CD4-positive, alpha-beta T cell (primary cell): ENCODE measurements at regions not wholly inside any gene's neighbourhood (a gene's known extent, or its start where the extent isn't known, plus 50 kb on each side); places are given as distances from the start of the nearest gene placed in this dataset.

ENCODE experiments used
- ATAC-seq: fragments of 200-7000 bp; cut with Tn5 transposase; one replicate; pipeline ENCODE4 v1.10.0; 2022; ENCODE audit warnings: mild to moderate bottlenecking; ENCODE audit not compliant: poor library complexity
- CTCF ChIA-PET: fragments of 350-600 bp; sonication (Branson Sonifier 250); formaldehyde crosslinking; loops from one replicate; lab custom pipeline; 2021; ENCODE audit warnings: antibody characterized with exemption, inconsistent platforms; lab: Charles Lee
- POLR2A ChIA-PET: fragments of 350-600 bp; sonication (Branson Sonifier 250); formaldehyde crosslinking; loops from one replicate; lab custom pipeline; 2021; ENCODE audit warnings: antibody characterized with exemption, inconsistent platforms; lab: Charles Lee
- DNase-seq, 14 experiments: peaks; one replicate each; pipeline ENCODE4 v3.0.0-alpha.2; 2013 to 2020; ENCODE audit warnings: mixed read lengths in 2 of 14
- H3K27ac ChIP-seq, 2 donors: one replicate each; pipeline versions ENCODE4 v1.5.1 to v1.7.0; 2013; ENCODE audit warnings: low read length in 2 of 2, low read depth in 1 of 2, mild to moderate bottlenecking in 1 of 2
- H3K27me3 ChIP-seq, 2 experiments: 1 replicate in 1 of 2; 2 replicates in 1 of 2; pipeline versions ENCODE4 v1.6.1 to v1.7.0; 2013; ENCODE audit warnings: low read length in 2 of 2, control low read depth in 1 of 2, mild to moderate bottlenecking in 1 of 2, moderate library complexity in 1 of 2; ENCODE audit not compliant: insufficient read depth in 2 of 2, control insufficient read depth in 1 of 2
- H3K36me3 ChIP-seq: one replicate; pipeline ENCODE4 v1.6.1; 2013; ENCODE audit warnings: low read length, control low read depth; ENCODE audit not compliant: insufficient read depth
- H3K4me1 ChIP-seq: one replicate; pipeline ENCODE4 v1.6.1; 2013; ENCODE audit warnings: low read length, control low read depth; ENCODE audit not compliant: insufficient read depth
- H3K4me3 ChIP-seq: one replicate; pipeline ENCODE4 v1.5.1; 2013; ENCODE audit warnings: mild to moderate bottlenecking, low read length, moderate library complexity
- H3K9me3 ChIP-seq, 2 experiments: 1 replicate in 1 of 2; 2 replicates in 1 of 2; pipeline versions ENCODE4 v1.6.1 to v1.7.0; 2013; ENCODE audit warnings: low read length in 2 of 2, mild to moderate bottlenecking in 2 of 2, control low read depth in 1 of 2, moderate library complexity in 1 of 2; ENCODE audit not compliant: control insufficient read depth in 1 of 2, insufficient read depth in 1 of 2
- H3K27ac Mint-ChIP-seq: one replicate; pipeline ENCODE4 v1.8.0; 2020; ENCODE audit warnings: mixed read lengths
- H3K27me3 Mint-ChIP-seq: one replicate; pipeline ENCODE4 v1.8.0; 2021; ENCODE audit warnings: mixed read lengths
- H3K36me3 Mint-ChIP-seq: one replicate; pipeline ENCODE4 v1.8.0; 2021; ENCODE audit warnings: low read depth, mixed read lengths
- H3K4me1 Mint-ChIP-seq: one replicate; pipeline ENCODE4 v1.8.0; 2021; ENCODE audit warnings: low read depth, mixed read lengths
- H3K4me3 Mint-ChIP-seq: one replicate; pipeline ENCODE4 v1.8.0; 2020; ENCODE audit warnings: mild to moderate bottlenecking, mixed read lengths
- H3K9me3 Mint-ChIP-seq: one replicate; pipeline ENCODE4 v1.8.0; 2020; ENCODE audit warnings: mixed read lengths
- intact Hi-C, 2 experiments: fragments of 100-400 bp; cut with DNase I in 1 of 2; cut with micrococcal nuclease in 1 of 2; formaldehyde crosslinking; loops; one replicate each; pipeline versions ENCODE4 v1.15.1 to v1.9.0; 2023 to 2025; cut with DNase I, micrococcal nuclease
- TF ChIP-seq, protein P1 (sequence below): fragments of 200-600 bp; IDR thresholded peaks from one replicate; pipeline ENCODE4 v1.8.0; 2022; ENCODE audit warnings: antibody characterized with exemption, mild to moderate bottlenecking

DNA sequence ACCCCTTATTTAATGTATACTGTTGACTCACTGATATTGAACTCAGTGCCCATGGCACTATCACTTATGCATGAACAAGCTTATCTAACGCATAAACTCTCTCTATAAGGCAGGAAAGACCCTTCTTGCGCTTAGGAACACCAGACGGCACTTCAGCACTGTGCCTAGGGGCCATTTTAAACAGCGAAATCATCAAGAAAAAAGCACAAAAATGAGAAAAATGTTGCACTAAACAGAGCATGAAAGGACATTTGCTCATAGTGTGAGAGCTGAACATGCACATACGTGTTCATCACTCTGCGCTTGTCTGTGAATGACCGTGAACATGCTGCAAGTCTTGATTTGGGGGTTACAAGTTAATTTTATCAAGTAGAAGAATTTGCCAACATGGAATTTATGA lies 109.6 kb downstream of the WDR11 start:
- H3K4me3 ChIP-seq, result no peak overlapping the region
- ChIA-PET CTCF (no interaction called here), POLR2A (no interaction called here)
- intact Hi-C loops, result no loop called here
- DNase-seq (no peak), ATAC-seq (no peak)
- peaks cover 0 to 6% of the 10 kb centered on the region in 2 experiments for H3K27me3 ChIP-seq
- TF ChIP-seq, protein P1, sequence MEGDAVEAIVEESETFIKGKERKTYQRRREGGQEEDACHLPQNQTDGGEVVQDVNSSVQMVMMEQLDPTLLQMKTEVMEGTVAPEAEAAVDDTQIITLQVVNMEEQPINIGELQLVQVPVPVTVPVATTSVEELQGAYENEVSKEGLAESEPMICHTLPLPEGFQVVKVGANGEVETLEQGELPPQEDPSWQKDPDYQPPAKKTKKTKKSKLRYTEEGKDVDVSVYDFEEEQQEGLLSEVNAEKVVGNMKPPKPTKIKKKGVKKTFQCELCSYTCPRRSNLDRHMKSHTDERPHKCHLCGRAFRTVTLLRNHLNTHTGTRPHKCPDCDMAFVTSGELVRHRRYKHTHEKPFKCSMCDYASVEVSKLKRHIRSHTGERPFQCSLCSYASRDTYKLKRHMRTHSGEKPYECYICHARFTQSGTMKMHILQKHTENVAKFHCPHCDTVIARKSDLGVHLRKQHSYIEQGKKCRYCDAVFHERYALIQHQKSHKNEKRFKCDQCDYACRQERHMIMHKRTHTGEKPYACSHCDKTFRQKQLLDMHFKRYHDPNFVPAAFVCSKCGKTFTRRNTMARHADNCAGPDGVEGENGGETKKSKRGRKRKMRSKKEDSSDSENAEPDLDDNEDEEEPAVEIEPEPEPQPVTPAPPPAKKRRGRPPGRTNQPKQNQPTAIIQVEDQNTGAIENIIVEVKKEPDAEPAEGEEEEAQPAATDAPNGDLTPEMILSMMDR, result no peak
- no peak overlapping the region for H3K27ac Mint-ChIP-seq
- no peaks in the 10 kb centered on the region for H3K4me1 ChIP-seq
- peaks cover 48% of the 10 kb centered on the region for H3K27me3 Mint-ChIP-seq
- no peaks in the 10 kb centered on the region for H3K36me3 ChIP-seq
- H3K9me3 ChIP-seq, result peaks cover 0 to 4% of the 10 kb centered on the region in 2 experiments
- no peak overlapping the region for H3K27ac ChIP-seq
- H3K36me3 Mint-ChIP-seq, result no peaks in the 10 kb centered on the region
- H3K9me3 Mint-ChIP-seq, result no peaks in the 10 kb centered on the region
- no peaks in the 10 kb centered on the region for H3K4me1 Mint-ChIP-seq
- H3K4me3 Mint-ChIP-seq, result no peak overlapping the region

DNA sequence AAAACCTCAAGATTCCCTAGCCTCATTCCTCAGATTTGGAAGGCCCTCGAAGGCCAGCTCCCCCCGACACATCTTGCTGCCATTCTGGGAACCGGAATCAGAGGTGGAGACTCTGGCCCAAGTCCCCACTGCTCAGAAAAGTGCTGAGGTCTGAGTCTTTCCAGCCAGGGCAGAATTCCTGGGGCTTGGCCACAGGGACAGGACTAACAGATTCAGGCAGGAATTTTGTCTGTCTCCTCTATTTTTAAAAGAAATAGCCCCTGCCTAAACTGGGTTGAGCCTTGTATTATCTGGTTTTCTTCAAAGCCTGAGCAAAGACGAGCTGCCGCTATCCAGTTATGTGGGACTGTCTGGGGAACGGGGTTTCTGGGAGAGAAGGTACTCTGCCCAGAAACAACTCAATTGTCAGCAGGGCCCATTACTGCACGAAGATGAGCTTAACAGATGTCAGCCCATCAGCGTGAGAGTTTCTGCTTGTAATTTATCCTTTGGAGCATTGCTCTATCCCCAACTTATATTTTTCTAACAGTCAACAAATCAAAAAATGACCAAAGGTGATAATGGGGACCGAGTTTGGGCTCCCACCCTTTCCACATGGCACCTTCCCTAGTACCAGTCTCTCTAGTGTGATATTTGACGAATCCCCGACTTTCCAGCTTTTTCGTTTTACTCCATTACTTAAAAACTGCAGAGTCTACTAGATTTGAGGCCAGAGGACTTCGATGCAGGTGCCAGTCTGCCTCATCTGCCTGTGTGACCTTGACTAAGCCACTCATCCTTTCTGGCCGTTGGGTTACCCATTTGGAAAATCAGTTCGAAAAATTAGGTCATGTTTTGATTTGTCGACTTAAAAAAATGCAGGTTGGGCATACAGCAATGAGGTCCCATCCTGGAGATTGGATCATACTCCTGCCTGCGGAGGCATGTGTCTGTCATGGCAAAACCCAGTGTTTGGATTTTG lies 110.9 kb downstream of the WDR11 start:
- no peak overlapping the region for H3K27ac ChIP-seq
- ChIA-PET POLR2A (no interaction called here), CTCF (no interaction called here)
- TF ChIP-seq, protein P1, result no peak
- H3K9me3 Mint-ChIP-seq, result no peaks in the 10 kb centered on the region
- no peak overlapping the region for H3K4me3 ChIP-seq
- intact Hi-C loops, result no loop called here
- H3K9me3 ChIP-seq, result peaks cover 0 to 4% of the 10 kb centered on the region in 2 experiments
- no peaks in the 10 kb centered on the region for H3K36me3 Mint-ChIP-seq
- H3K36me3 ChIP-seq, result no peaks in the 10 kb centered on the region
- no peak overlapping the region for H3K27ac Mint-ChIP-seq
- no peaks in the 10 kb centered on the region for H3K4me1 ChIP-seq
- peaks cover 42% of the 10 kb centered on the region for H3K27me3 Mint-ChIP-seq
- ATAC-seq (no peak), DNase-seq (no peak)
- H3K4me1 Mint-ChIP-seq, result no peaks in the 10 kb centered on the region
- no peak overlapping the region for H3K4me3 Mint-ChIP-seq
- H3K27me3 ChIP-seq, result peaks cover 0 to 6% of the 10 kb centered on the region in 2 experiments

DNA sequence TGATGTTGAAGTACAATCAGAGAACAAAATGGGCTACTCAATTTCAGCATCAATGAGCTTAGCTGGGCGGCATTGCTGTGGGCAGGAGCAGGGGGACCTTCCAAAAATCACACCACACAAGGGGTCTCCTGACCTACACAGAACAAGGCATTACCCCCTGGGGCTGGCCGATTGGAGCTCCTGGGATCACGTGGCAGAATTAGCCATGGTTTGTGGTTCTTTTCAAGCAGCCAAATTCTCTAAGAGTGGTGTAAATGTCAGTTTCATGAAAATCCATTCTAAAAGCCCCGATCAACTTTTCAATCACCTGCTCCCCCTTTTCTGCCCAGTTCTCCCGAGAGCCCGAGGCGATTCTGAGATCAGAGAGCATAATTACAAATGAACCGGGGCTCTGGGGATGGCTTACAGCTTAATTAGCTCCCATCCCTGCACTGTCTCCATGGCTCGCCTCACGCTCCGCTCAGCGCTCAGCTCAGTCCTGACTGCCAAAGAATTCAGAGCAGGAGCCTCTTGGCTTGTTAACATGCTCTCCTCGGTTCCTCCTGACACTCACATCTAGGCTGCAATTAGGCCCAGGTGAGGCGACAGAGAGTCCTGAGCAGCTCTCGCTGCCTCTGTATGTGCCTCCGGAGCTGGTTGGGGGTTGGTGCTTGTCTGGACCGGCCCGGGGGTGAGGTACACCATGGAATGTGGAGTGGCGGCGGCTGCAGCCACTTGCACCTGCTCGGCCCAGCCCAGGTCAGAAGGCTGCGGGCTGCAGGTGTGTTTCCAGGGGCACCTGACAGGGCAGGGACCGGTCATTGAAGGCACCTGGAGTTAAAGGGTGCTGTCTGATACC lies 111.8 kb downstream of the WDR11 start:
- Mint-ChIP-seq H3K27me3 (peaks cover 33% of the 10 kb centered on the region), H3K27ac (no peak overlapping the region), H3K36me3 (no peaks in the 10 kb centered on the region), H3K4me1 (no peaks in the 10 kb centered on the region), H3K9me3 (no peaks in the 10 kb centered on the region), H3K4me3 (no peak overlapping the region)
- DNase-seq (no peak), ATAC-seq (no peak)
- intact Hi-C loops, result no loop called here
- TF ChIP-seq, protein P1, result no peak
- CTCF ChIA-PET, result no interaction called here
- POLR2A ChIA-PET, result no interaction called here
- no peak overlapping the region for H3K27ac ChIP-seq
- H3K36me3 ChIP-seq, result no peaks in the 10 kb centered on the region
- no peak overlapping the region for H3K4me3 ChIP-seq
- peaks cover 0 to 6% of the 10 kb centered on the region in 2 experiments for H3K27me3 ChIP-seq
- H3K9me3 ChIP-seq, result peaks cover 0 to 4% of the 10 kb centered on the region in 2 experiments
- H3K4me1 ChIP-seq, result no peaks in the 10 kb centered on the region
